Right ventricle myocardium inferior (tissue), 1 donor: ENCODE measurements at regions not wholly inside any gene's neighbourhood (a gene's known extent, or its start where the extent isn't known, plus 50 kb on each side); places are given as distances from the start of the nearest gene placed in this dataset.

Experiments used
- ATAC-seq: fragments of 200-7000 bp; cut with Tn5 transposase; one replicate; pipeline ENCODE4 v1.9.1; 2020; ENCODE audit warnings: mild to moderate bottlenecking, moderate library complexity
- DNase-seq: peaks from one replicate; pipeline ENCODE4 v3.0.0; 2021; ENCODE audit errors: missing footprints
- intact Hi-C: fragments of 100-400 bp; cut with DNase I; formaldehyde crosslinking; loops from one replicate; pipeline ENCODE4 v1.11.0; 2022
- donor health status: DM: no; HTN: yes; CAD: no; lungs with severe emphysema.

- DNase-seq (no peak), ATAC-seq (no peak)
- intact Hi-C loops: no loop called here
Measured at GRCh38 chr20:21004386-21005076, 101.6 kb downstream of the LINC00237 start.

GRCh38 chr20:21003902-21004301 lies 102.3 kb downstream of the LINC00237 start:
- DNase-seq (no peak), ATAC-seq (no peak)
- intact Hi-C loops: no loop called here

GRCh38 chr20:21002486-21002885 lies 103.7 kb downstream of the LINC00237 start:
- intact Hi-C loops: no loop called here
- DNase-seq: no peak
- ATAC-seq: no peak

- no peak for ATAC-seq
- intact Hi-C loops: no loop called here
- DNase-seq: no peak
Measured at GRCh38 chr20:20993372-20993771, 112.8 kb downstream of the LINC00237 start.

GRCh38 chr20:20992686-20993360 lies 113.3 kb downstream of the LINC00237 start:
- DNase-seq (no peak), ATAC-seq (no peak)
- intact Hi-C loops: no loop called here

GRCh38 chr20:20992277-20992676 lies 113.9 kb downstream of the LINC00237 start:
- DNase-seq (no peak), ATAC-seq (no peak)
- intact Hi-C loops: no loop called here

GRCh38 chr20:20989081-20989480 lies 117.1 kb downstream of the LINC00237 start:
- intact Hi-C loops: no loop called here
- ATAC-seq (no peak), DNase-seq (no peak)

- intact Hi-C loops: no loop called here
- ATAC-seq: no peak
- DNase-seq: no peak
Measured at GRCh38 chr20:20979934-20980333, 126.2 kb downstream of the LINC00237 start.

- DNase-seq: no peak
- intact Hi-C loops: no loop called here
Measured at GRCh38 chr20:20977786-20978185, 128.4 kb downstream of the LINC00237 start.

GRCh38 chr20:20972490-20972889 lies 133.7 kb downstream of the LINC00237 start:
- ATAC-seq (no peak), DNase-seq (no peak)
- intact Hi-C loops: no loop called here

More at GRCh38 chr20:20977786-20978185, 128.4 kb downstream of the LINC00237 start:
- ATAC-seq: no peak

GRCh38 chr20:20971810-20972209 lies 134.3 kb downstream of the LINC00237 start:
- ATAC-seq: no peak
- intact Hi-C loops: no loop called here

GRCh38 chr20:20970841-20971240 lies 135.3 kb downstream of the LINC00237 start:
- ATAC-seq (no peak), DNase-seq (no peak)
- intact Hi-C loops: no loop called here

More at GRCh38 chr20:20971810-20972209, 134.3 kb downstream of the LINC00237 start:
- DNase-seq: no peak

GRCh38 chr20:20969701-20970280 lies 136.4 kb downstream of the LINC00237 start:
- ATAC-seq (no peak), DNase-seq (no peak)
- intact Hi-C loops: no loop called here

GRCh38 chr20:20967564-20968184 lies 138.5 kb downstream of the LINC00237 start:
- intact Hi-C loops: no loop called here
- DNase-seq (no peak), ATAC-seq (no peak)

- DNase-seq (no peak), ATAC-seq (no peak)
- intact Hi-C loops: no loop called here
Measured at GRCh38 chr20:20966171-20966570, 140.0 kb downstream of the LINC00237 start.

GRCh38 chr20:20959031-20959755 lies 147.0 kb downstream of the LINC00237 start:
- intact Hi-C loops: no loop called here
- ATAC-seq (no peak), DNase-seq (no peak)

GRCh38 chr20:20956513-20956931 lies 149.6 kb downstream of the LINC00237 start:
- no peak for ATAC-seq
- intact Hi-C loops: no loop called here
- DNase-seq: no peak

- no peak for ATAC-seq
- intact Hi-C loops: no loop called here
- DNase-seq: no peak
Measured at GRCh38 chr20:20955892-20956291, 150.3 kb downstream of the LINC00237 start.
